WTC11 (cell line): ENCODE measurements at regions not wholly inside any gene's neighbourhood (a gene's known extent, or its start where the extent isn't known, plus 50 kb on each side); places are given as distances from the start of the nearest gene placed in this dataset.

Experiments
- ATAC-seq: fragments of 200-7000 bp; cut with Tn5 transposase; 2 replicates; pipeline ENCODE4 v1.10.0; 2021; ENCODE audit warnings: mild to moderate bottlenecking, moderate library complexity
- CTCF ChIA-PET: fragments of 300-600 bp; sonication (Branson Sonifier 250); formaldehyde crosslinking; loops from one replicate; lab custom pipeline; 2021; ENCODE audit warnings: antibody characterized with exemption; lab: Charles Lee
- POLR2A ChIA-PET: fragments of 350-600 bp; sonication (Branson Sonifier 250); formaldehyde crosslinking; loops from one replicate; lab custom pipeline; 2021; ENCODE audit warnings: antibody characterized with exemption; lab: Charles Lee
- DNase-seq: peaks from one replicate; pipeline ENCODE4 v3.0.0; 2021; ENCODE audit warnings: low spot score
- H3K27ac Mint-ChIP-seq: 2 replicates; pipeline ENCODE4 v1.8.0; 2021; ENCODE audit warnings: mixed read lengths
- H3K27me3 Mint-ChIP-seq: 2 replicates; pipeline ENCODE4 v1.8.0; 2021; ENCODE audit warnings: low read depth, mild to moderate bottlenecking, moderate library complexity, mixed read lengths
- H3K36me3 Mint-ChIP-seq: 2 replicates; pipeline ENCODE4 v1.8.0; 2021; ENCODE audit warnings: mixed read lengths
- H3K4me1 Mint-ChIP-seq: 2 replicates; pipeline ENCODE4 v1.8.0; 2022; ENCODE audit warnings: mixed read lengths
- H3K4me3 Mint-ChIP-seq: 2 replicates; pipeline ENCODE4 v1.8.0; 2021; ENCODE audit warnings: mild to moderate bottlenecking, moderate library complexity, mixed read lengths
- H3K9me3 Mint-ChIP-seq: 2 replicates; pipeline ENCODE4 v1.8.0; 2021; ENCODE audit warnings: mixed read lengths
- CDX4 ChIP-seq: fragments of 250-450 bp; sonication (Bioruptor Pico); IDR thresholded peaks from 2 replicates; pipeline ENCODE4 v1.9.0; 2021; ENCODE audit warnings: moderate library complexity, mild to moderate bottlenecking, inconsistent platforms, borderline replicate concordance
- CREM ChIP-seq: sonication (generic); formaldehyde crosslinking; IDR thresholded peaks from 2 replicates; pipeline ENCODE4 v1.8.1; 2022; ENCODE audit warnings: mild to moderate bottlenecking, missing genetic modification reagents, moderate library complexity
- FOXJ3 ChIP-seq: sonication (generic); formaldehyde crosslinking; IDR thresholded peaks from 2 replicates; pipeline ENCODE4 v1.9.0; 2021; ENCODE audit warnings: missing genetic modification reagents, mild to moderate bottlenecking, borderline replicate concordance
- GABPB1 ChIP-seq: sonication (generic); formaldehyde crosslinking; IDR thresholded peaks from 2 replicates; pipeline ENCODE4 v1.8.1; 2023; ENCODE audit warnings: mild to moderate bottlenecking, missing genetic modification reagents
- GTF2I ChIP-seq: fragments of 250-450 bp; sonication (Bioruptor Pico); conservative IDR thresholded peaks from 2 replicates; pipeline ENCODE4 v1.4.0; 2021; ENCODE audit warnings: mild to moderate bottlenecking
- IRF2 ChIP-seq: sonication (generic); formaldehyde crosslinking; IDR thresholded peaks from 2 replicates; pipeline ENCODE4 v1.8.0; 2022; ENCODE audit warnings: low read depth, missing genetic modification reagents, borderline replicate concordance
- MLX ChIP-seq: sonication (generic); formaldehyde crosslinking; IDR thresholded peaks from 2 replicates; pipeline ENCODE4 v1.8.1; 2023; ENCODE audit warnings: mild to moderate bottlenecking, missing genetic modification reagents, moderate library complexity
- MXD4 ChIP-seq: fragments of 250-450 bp; sonication (Bioruptor Pico); IDR thresholded peaks from 2 replicates; pipeline ENCODE4 v1.8.0; 2021; ENCODE audit warnings: mild to moderate bottlenecking, moderate library complexity, borderline replicate concordance
- NR3C1 ChIP-seq: sonication (generic); formaldehyde crosslinking; conservative IDR thresholded peaks from 2 replicates; pipeline ENCODE4 v1.8.1; 2023; ENCODE audit warnings: low read depth, mild to moderate bottlenecking, missing genetic modification reagents
- PREB ChIP-seq: sonication (generic); formaldehyde crosslinking; IDR thresholded peaks from 2 replicates; pipeline ENCODE4 v1.8.1; 2022; ENCODE audit warnings: mild to moderate bottlenecking, missing genetic modification reagents, moderate library complexity, borderline replicate concordance
- RORB ChIP-seq: fragments of 250-450 bp; sonication (Bioruptor Pico); IDR thresholded peaks from 2 replicates; pipeline ENCODE4 v1.9.0; 2021; ENCODE audit warnings: mild to moderate bottlenecking
- SMAD4 ChIP-seq: sonication (generic); formaldehyde crosslinking; IDR thresholded peaks from 2 replicates; pipeline ENCODE4 v1.8.0; 2022; ENCODE audit warnings: mild to moderate bottlenecking, missing genetic modification reagents
- TCF7 ChIP-seq: sonication (generic); formaldehyde crosslinking; IDR thresholded peaks from 2 replicates; pipeline ENCODE4 v1.8.0; 2022; ENCODE audit warnings: mild to moderate bottlenecking, low read depth, missing genetic modification reagents, moderate library complexity
- TEAD4 ChIP-seq: sonication (generic); formaldehyde crosslinking; IDR thresholded peaks from 2 replicates; pipeline ENCODE4 v1.8.0; 2022; ENCODE audit warnings: mild to moderate bottlenecking, missing genetic modification reagents
- TP53 ChIP-seq: sonication (generic); formaldehyde crosslinking; IDR thresholded peaks from 2 replicates; pipeline ENCODE4 v1.8.1; 2023; ENCODE audit warnings: mild to moderate bottlenecking, missing genetic modification reagents
- ZNF121 ChIP-seq: sonication (generic); formaldehyde crosslinking; IDR thresholded peaks from 2 replicates; pipeline ENCODE4 v1.8.0; 2023; ENCODE audit warnings: missing genetic modification reagents
- ZNF232 ChIP-seq: sonication (generic); formaldehyde crosslinking; IDR thresholded peaks from 2 replicates; pipeline ENCODE4 v1.8.0; 2022; ENCODE audit warnings: mild to moderate bottlenecking, missing genetic modification reagents
- ZNF423 ChIP-seq: fragments of 250-450 bp; sonication (Bioruptor Pico); IDR thresholded peaks from 2 replicates; pipeline ENCODE4 v2.1.2; 2022; ENCODE audit warnings: mild to moderate bottlenecking, moderate library complexity
- ZNF532 ChIP-seq: fragments of 250-450 bp; sonication (Bioruptor Pico); IDR thresholded peaks from 2 replicates; pipeline ENCODE4 v1.9.0; 2021; ENCODE audit warnings: mild to moderate bottlenecking, borderline replicate concordance
- TF ChIP-seq, protein P1 (sequence below): sonication (generic); formaldehyde crosslinking; IDR thresholded peaks from 2 replicates; pipeline ENCODE4 v1.8.1; 2022; ENCODE audit warnings: low read depth, mild to moderate bottlenecking, moderate library complexity, missing genetic modification reagents, borderline replicate concordance

GRCh38 chr6:48775157-48775556 lies 664.2 kb upstream of the PTCHD4 start:
- TF ChIP-seq, protein P1, sequence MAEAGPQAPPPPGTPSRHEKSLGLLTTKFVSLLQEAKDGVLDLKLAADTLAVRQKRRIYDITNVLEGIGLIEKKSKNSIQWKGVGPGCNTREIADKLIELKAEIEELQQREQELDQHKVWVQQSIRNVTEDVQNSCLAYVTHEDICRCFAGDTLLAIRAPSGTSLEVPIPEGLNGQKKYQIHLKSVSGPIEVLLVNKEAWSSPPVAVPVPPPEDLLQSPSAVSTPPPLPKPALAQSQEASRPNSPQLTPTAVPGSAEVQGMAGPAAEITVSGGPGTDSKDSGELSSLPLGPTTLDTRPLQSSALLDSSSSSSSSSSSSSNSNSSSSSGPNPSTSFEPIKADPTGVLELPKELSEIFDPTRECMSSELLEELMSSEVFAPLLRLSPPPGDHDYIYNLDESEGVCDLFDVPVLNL (CRISPR knock-in tag) = no peak
- TF ChIP-seq MXD4 (CRISPR knock-in tag) (no peak), NR3C1 (CRISPR knock-in tag) (no peak), SMAD4 (CRISPR knock-in tag) (no peak), IRF2 (CRISPR knock-in tag) (no peak)
- CTCF ChIA-PET = no interaction called here

DNA sequence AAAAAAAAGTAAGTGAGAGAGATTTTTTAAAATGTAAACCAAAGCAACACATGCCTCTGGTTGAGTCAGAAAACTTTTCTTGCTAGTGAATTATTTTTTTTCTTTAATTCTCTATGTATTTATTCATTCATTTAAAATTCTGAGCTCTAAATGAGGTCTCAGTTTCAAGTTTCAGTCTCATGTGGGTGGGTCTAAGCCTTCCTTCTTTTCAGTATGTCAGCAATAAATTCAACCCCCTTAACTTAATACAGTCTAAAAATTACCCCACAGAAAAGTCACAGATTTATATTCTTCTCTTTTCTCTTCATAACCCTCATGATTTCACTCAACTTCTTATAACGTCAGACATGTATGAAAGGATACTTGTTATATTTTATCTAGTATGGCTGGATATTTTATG lies 663.3 kb upstream of the PTCHD4 start:
- H3K36me3 Mint-ChIP-seq = no peaks in the 10 kb centered on the region
- no peak for TF ChIP-seq CREM (CRISPR knock-in tag)
- no peak for TF ChIP-seq ZNF532 (CRISPR knock-in tag)
- no peak for TF ChIP-seq ZNF423
- no peak for TF ChIP-seq CDX4
- no peak for TF ChIP-seq FOXJ3 (CRISPR knock-in tag)
- TF ChIP-seq ZNF232 (CRISPR knock-in tag) = no peak
- TF ChIP-seq MXD4 (CRISPR knock-in tag) = no peak
- TF ChIP-seq RORB (CRISPR knock-in tag) = no peak
- TF ChIP-seq TEAD4 = no peak
- no peak for TF ChIP-seq PREB (CRISPR knock-in tag)
- no peak for TF ChIP-seq GTF2I (CRISPR knock-in tag)
- TF ChIP-seq GABPB1 (CRISPR knock-in tag) = no peak
- no peak for TF ChIP-seq TP53 (CRISPR knock-in tag)
- TF ChIP-seq SMAD4 (CRISPR knock-in tag) = no peak
- TF ChIP-seq MLX (CRISPR knock-in tag) = no peak
- no peak for TF ChIP-seq ZNF121 (CRISPR knock-in tag)
- no peak for TF ChIP-seq TCF7 (CRISPR knock-in tag)
- TF ChIP-seq, all 79 proteins: peak for 0
- H3K9me3 Mint-ChIP-seq = peaks cover 4% of the 10 kb centered on the region; the same call in 1 of the 2 replicates
- no peak for ATAC-seq
- no peaks in the 10 kb centered on the region; the same call in 1 of the 2 replicates for H3K4me1 Mint-ChIP-seq
- no peak for DNase-seq
- no peaks in the 10 kb centered on the region for H3K27me3 Mint-ChIP-seq
- H3K27ac Mint-ChIP-seq = no peak overlapping the region
- ChIA-PET CTCF (interaction anchor here (0.9 kb wide), 1 partner anchor 8 kb away, joined by 4 read pairs; no protein-coding TSS in a partner anchor), POLR2A (no interaction called here)
- no peak overlapping the region for H3K4me3 Mint-ChIP-seq

More at GRCh38 chr6:48775157-48775556, 664.2 kb upstream of the PTCHD4 start:
- no peak overlapping the region for H3K27ac Mint-ChIP-seq
- H3K9me3 Mint-ChIP-seq = peaks cover 6% of the 10 kb centered on the region; the same call in 1 of the 2 replicates
- no peaks in the 10 kb centered on the region for H3K36me3 Mint-ChIP-seq
- DNase-seq (no peak), ATAC-seq (no peak)
- POLR2A ChIA-PET = no interaction called here
- H3K4me1 Mint-ChIP-seq = no peaks in the 10 kb centered on the region; the same call in 1 of the 2 replicates
- no peaks in the 10 kb centered on the region for H3K27me3 Mint-ChIP-seq
- no peak overlapping the region for H3K4me3 Mint-ChIP-seq
